SIG-M5 treated with dmso at 0.1 percent for 504 hours (cell line): ENCODE measurements at regions not wholly inside any gene's neighbourhood (a gene's known extent, or its start where the extent isn't known, plus 50 kb on each side); places are given as distances from the start of the nearest gene placed in this dataset.
"Not testable (repeated sequence)": the region's sequence is repeated elsewhere in the genome, so short reads cannot be mapped to it uniquely, and the experiment has no call there.

Source experiments
- DNase-seq: peaks from one replicate; lab custom pipeline; 2025; ENCODE audit not compliant: unreplicated experiment; lab: John Stamatoyannopoulos, UW

GRCh38 chr1:116850436-116850835 lies 59.3 kb upstream of the PTGFRN start:
- no peak for DNase-seq

GRCh38 chr1:116851189-116851588 lies 58.5 kb upstream of the PTGFRN start:
- not testable (repeated sequence) for DNase-seq

- DNase-seq = no peak
Measured at GRCh38 chr1:116851846-116852245, 57.9 kb upstream of the PTGFRN start.

- no peak for DNase-seq
Measured at GRCh38 chr1:116852367-116852766, 57.3 kb upstream of the PTGFRN start.

- no peak for DNase-seq
Measured at GRCh38 chr1:116852910-116853309, 56.8 kb upstream of the PTGFRN start.

GRCh38 chr1:116853680-116854402 lies 55.9 kb upstream of the PTGFRN start:
- DNase-seq = peak; percentile 90

- no peak for DNase-seq
Measured at GRCh38 chr1:116854403-116854690, 55.4 kb upstream of the PTGFRN start.

- no peak for DNase-seq
Measured at GRCh38 chr1:116854716-116855115, 55.0 kb upstream of the PTGFRN start.

GRCh38 chr1:116855191-116855619 lies 54.5 kb upstream of the PTGFRN start:
- no peak for DNase-seq

- DNase-seq = no peak
Measured at GRCh38 chr1:116855773-116856201, 53.9 kb upstream of the PTGFRN start.

GRCh38 chr1:116856312-116856711 lies 53.4 kb upstream of the PTGFRN start:
- no peak for DNase-seq

GRCh38 chr1:116857092-116857491 lies 52.6 kb upstream of the PTGFRN start:
- DNase-seq = no peak
